ENCODE measurements at regions not wholly inside any gene's neighbourhood (a gene's known extent, or its start where the extent isn't known, plus 50 kb on each side); places are given as distances from the start of the nearest gene placed in this dataset.
"Not testable (repeated sequence)": the region's sequence is repeated elsewhere in the genome, so short reads cannot be mapped to it uniquely, and the experiment has no call there.

DNA sequence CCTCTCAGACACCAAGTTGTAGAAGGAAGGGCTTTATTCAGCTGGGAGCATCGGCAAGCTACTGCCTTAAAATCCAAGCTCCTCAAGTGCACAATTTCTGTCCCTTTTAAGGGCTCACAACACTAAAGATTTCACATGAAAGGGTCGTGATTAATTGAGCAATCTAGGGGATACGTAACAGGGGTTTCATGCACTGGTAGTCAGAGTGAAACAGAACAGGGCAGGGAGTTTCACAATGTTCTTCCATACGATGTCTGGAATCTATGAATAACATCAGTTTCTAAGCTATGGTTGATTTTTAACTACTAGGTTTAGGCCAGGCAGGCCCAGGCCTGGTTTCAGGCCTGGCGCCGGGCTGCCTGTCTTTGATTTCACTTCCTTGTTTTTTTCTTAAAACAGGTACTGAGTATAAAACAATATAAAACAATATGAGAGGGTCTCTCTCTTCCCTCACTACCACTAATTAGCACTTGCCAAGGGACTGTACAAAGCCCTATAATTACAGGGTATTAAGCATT, 315.4 kb downstream of the NAF1 start:
- not testable (repeated sequence) for H3K4me1 ChIP-seq (ENCODE audit: insufficient read depth); H3K36me3 ChIP-seq (ENCODE audit: insufficient read depth); H3K4me3 ChIP-seq (ENCODE audit: low read depth, low read length); H3K27ac ChIP-seq (ENCODE audit: low read depth); DNase-seq (ENCODE audit: extremely low spot score)
- WGBS: 83% methylated on average over 6 of the region's 6 CpGs

- no peaks in the 10 kb centered on the region for H3K4me1 ChIP-seq (ENCODE audit: insufficient read depth)
- no peak overlapping the region for H3K4me3 ChIP-seq (ENCODE audit: low read depth, low read length)
- no peak overlapping the region for H3K27ac ChIP-seq (ENCODE audit: low read depth)
- no peaks in the 10 kb centered on the region for H3K36me3 ChIP-seq (ENCODE audit: insufficient read depth)
- no peak for DNase-seq (ENCODE audit: extremely low spot score)
Observed at GRCh38 chr4:162849937-162850336, 316.8 kb downstream of the NAF1 start.

DNA sequence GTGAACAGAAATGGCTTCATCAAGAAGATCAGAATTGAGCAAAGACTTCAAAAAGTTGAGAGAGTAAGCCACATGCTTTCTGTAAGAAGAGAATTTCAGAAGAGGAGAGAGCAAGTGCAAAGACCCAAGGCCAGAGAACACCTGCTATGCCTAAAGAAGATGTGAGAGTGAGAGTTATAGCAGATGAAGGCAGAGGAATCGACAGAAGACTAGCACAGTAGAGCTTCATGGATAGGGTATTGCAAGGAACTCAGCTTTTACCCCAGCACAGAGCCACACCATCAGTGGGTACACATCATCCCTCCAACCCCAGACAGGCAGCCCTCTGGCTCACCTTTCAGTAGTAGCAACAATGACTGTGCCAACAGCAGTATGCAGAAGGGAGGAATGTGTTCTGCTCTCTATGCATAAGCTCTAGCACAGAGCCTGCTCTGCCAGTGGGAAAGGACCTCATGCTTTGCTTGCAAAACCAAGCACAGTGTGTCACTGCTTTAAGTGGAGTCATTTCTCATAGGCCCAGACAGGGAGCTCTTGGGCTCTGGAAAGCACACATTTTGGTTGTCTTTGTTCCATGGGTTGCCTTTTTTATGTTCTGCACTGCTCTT, 318.6 kb downstream of the NAF1 start:
- no peak overlapping the region for H3K4me3 ChIP-seq (ENCODE audit: low read depth, low read length)
- H3K27ac ChIP-seq (ENCODE audit: low read depth): no peak overlapping the region
- H3K36me3 ChIP-seq (ENCODE audit: insufficient read depth): no peaks in the 10 kb centered on the region
- DNase-seq (ENCODE audit: extremely low spot score): no peak
- H3K4me1 ChIP-seq (ENCODE audit: insufficient read depth): no peaks in the 10 kb centered on the region
- 79% methylated on average over 1 of the region's 1 CpG for WGBS

DNA sequence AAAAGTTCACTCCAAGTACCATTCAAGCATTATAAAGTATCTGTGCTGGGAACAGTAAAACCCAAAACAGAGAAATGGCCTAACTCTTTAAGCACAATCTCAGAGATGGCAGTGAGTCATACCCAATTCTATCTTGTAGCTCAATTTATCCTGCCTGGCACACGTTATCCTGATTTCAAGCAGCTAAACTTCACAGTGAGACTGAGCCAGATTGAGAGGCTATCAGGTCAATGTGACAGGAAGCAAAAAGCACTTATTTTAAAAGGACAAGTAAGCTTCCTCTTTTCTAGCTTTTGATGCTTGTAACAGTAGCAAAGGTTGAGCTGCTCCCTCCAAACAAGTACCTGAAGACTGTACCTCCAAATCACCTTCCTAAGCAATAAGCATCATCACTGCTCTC, 324.9 kb downstream of the NAF1 start:
- H3K4me3 ChIP-seq (ENCODE audit: low read depth, low read length): no peak overlapping the region
- 19% methylated on average over 1 of the region's 1 CpG for WGBS
- no peak for DNase-seq (ENCODE audit: extremely low spot score)
- H3K4me1 ChIP-seq (ENCODE audit: insufficient read depth): no peaks in the 10 kb centered on the region
- no peak overlapping the region for H3K27ac ChIP-seq (ENCODE audit: low read depth)
- no peaks in the 10 kb centered on the region for H3K36me3 ChIP-seq (ENCODE audit: insufficient read depth)

- WGBS: 75% methylated on average over 4 of the region's 4 CpGs
Observed at GRCh38 chr4:162839814-162840213, 326.9 kb downstream of the NAF1 start.

GRCh38 chr4:162838671-162839070, 328.0 kb downstream of the NAF1 start:
- Histone ChIP-seq H3K4me3 (ENCODE audit: low read depth, low read length) (no peak overlapping the region), H3K27ac (ENCODE audit: low read depth) (no peak overlapping the region), H3K4me1 (ENCODE audit: insufficient read depth) (no peaks in the 10 kb centered on the region), H3K36me3 (ENCODE audit: insufficient read depth) (no peaks in the 10 kb centered on the region)
- 93% methylated on average over 1 of the region's 1 CpG for WGBS
- DNase-seq (ENCODE audit: extremely low spot score): no peak

More at GRCh38 chr4:162839814-162840213, 326.9 kb downstream of the NAF1 start:
- no peak overlapping the region for H3K27ac ChIP-seq (ENCODE audit: low read depth)
- no peaks in the 10 kb centered on the region for H3K36me3 ChIP-seq (ENCODE audit: insufficient read depth)
- DNase-seq (ENCODE audit: extremely low spot score): no peak
- H3K4me1 ChIP-seq (ENCODE audit: insufficient read depth): no peaks in the 10 kb centered on the region
- no peak overlapping the region for H3K4me3 ChIP-seq (ENCODE audit: low read depth, low read length)

GRCh38 chr4:162837679-162838078, 329.0 kb downstream of the NAF1 start:
- DNase-seq (ENCODE audit: extremely low spot score): no peak
- Histone ChIP-seq H3K4me3 (ENCODE audit: low read depth, low read length) (no peak overlapping the region), H3K27ac (ENCODE audit: low read depth) (no peak overlapping the region), H3K36me3 (ENCODE audit: insufficient read depth) (no peaks in the 10 kb centered on the region), H3K4me1 (ENCODE audit: insufficient read depth) (no peaks in the 10 kb centered on the region)
- 71% methylated on average over 1 of the region's 1 CpG for WGBS

GRCh38 chr4:162837241-162837640, 329.4 kb downstream of the NAF1 start:
- no peak overlapping the region for H3K27ac ChIP-seq (ENCODE audit: low read depth)
- WGBS: 56% methylated on average over 1 of the region's 1 CpG

DNA sequence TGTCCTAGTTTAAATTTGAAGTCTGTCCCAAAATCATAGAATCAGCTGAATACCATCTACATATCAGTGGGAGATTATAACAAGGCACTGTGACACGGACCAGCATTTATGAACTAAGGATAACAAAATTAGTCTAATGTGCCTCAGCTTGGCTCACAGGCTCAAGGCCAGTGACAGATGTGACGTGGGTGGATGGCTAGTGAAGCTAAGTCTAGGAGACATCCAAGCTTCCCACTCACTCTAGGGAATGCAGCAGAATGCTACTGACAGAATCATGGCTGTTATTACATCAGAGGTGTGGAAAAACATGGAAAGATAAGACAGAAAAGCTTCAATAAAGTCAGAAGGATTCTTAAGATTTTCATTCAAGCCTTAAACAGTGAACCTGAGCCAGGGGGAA, 329.9 kb downstream of the NAF1 start:
- H3K27ac ChIP-seq (ENCODE audit: low read depth): no peak overlapping the region
- no peaks in the 10 kb centered on the region for H3K4me1 ChIP-seq (ENCODE audit: insufficient read depth)
- no peak for DNase-seq (ENCODE audit: extremely low spot score)
- no peaks in the 10 kb centered on the region for H3K36me3 ChIP-seq (ENCODE audit: insufficient read depth)
- no peak overlapping the region for H3K4me3 ChIP-seq (ENCODE audit: low read depth, low read length)
- WGBS: 67% methylated on average over 2 of the region's 2 CpGs

More at GRCh38 chr4:162837241-162837640, 329.4 kb downstream of the NAF1 start:
- DNase-seq (ENCODE audit: extremely low spot score): no peak
- no peak overlapping the region for H3K4me3 ChIP-seq (ENCODE audit: low read depth, low read length)
- H3K4me1 ChIP-seq (ENCODE audit: insufficient read depth): no peaks in the 10 kb centered on the region
- H3K36me3 ChIP-seq (ENCODE audit: insufficient read depth): no peaks in the 10 kb centered on the region

- not testable (repeated sequence) for H3K36me3 ChIP-seq (ENCODE audit: insufficient read depth); H3K4me3 ChIP-seq (ENCODE audit: low read depth, low read length)
Observed at GRCh38 chr4:162836258-162836657, 330.4 kb downstream of the NAF1 start.

DNA sequence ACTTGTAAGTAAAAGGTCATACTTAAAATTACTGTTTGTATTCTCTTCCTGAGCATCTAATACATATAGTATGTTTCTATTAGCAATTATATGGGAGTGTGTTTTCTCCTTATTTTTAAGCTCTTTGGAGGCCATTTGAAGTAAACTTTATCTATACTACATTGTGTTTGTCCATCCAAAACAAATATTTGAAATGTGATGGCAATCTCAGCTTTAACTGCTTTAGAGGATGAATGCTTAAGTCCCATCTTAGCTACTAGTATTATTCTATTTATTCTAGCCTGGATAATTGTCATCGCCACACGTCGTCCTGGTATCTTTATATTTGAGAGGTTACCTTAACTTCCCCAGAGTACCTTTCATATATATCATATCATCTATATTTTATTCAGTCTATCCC, 335.8 kb downstream of the NAF1 start:
- H3K36me3 ChIP-seq (ENCODE audit: insufficient read depth): no peaks in the 10 kb centered on the region
- 85% methylated on average over 3 of the region's 3 CpGs for WGBS
- H3K4me3 ChIP-seq (ENCODE audit: low read depth, low read length): no peak overlapping the region
- H3K27ac ChIP-seq (ENCODE audit: low read depth): no peak overlapping the region
- H3K4me1 ChIP-seq (ENCODE audit: insufficient read depth): no peaks in the 10 kb centered on the region
- no peak for DNase-seq (ENCODE audit: extremely low spot score)

More at GRCh38 chr4:162836258-162836657, 330.4 kb downstream of the NAF1 start:
- not testable (repeated sequence) for DNase-seq (ENCODE audit: extremely low spot score); H3K27ac ChIP-seq (ENCODE audit: low read depth); H3K4me1 ChIP-seq (ENCODE audit: insufficient read depth)
- 86% methylated on average over 6 of the region's 6 CpGs for WGBS

DNA sequence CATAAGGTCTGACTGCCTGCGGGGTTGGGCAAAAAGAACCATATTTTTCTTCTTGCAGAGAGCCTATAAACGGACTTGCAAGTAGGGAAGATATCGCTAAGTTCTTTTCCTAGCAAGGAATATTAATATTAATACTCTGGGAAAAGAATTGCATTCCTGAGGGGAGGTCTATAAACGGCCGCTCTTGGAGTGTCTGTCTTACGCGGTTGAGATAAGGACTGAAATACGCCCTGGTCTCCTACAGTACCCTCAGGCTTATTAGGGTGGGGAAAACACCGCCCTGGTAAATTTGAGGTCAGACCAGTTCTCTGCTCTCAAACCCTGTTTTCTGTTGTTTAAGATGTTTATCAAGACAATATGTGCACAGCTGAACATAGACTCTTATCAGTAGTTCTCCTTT, 349.3 kb downstream of the NAF1 start:
- H3K27ac ChIP-seq (ENCODE audit: low read depth); H3K4me1 ChIP-seq (ENCODE audit: insufficient read depth); DNase-seq (ENCODE audit: extremely low spot score); H3K4me3 ChIP-seq (ENCODE audit: low read depth, low read length); H3K36me3 ChIP-seq (ENCODE audit: insufficient read depth): not testable (repeated sequence)
- WGBS: 89% methylated on average over 9 of the region's 9 CpGs

GRCh38 chr4:162804351-162804924, 362.3 kb downstream of the NAF1 start:
- Histone ChIP-seq H3K4me1 (ENCODE audit: insufficient read depth) (no peaks in the 10 kb centered on the region), H3K4me3 (ENCODE audit: low read depth, low read length) (no peak overlapping the region), H3K27ac (ENCODE audit: low read depth) (no peak overlapping the region), H3K36me3 (ENCODE audit: insufficient read depth) (no peaks in the 10 kb centered on the region)
- 72% methylated on average over 4 of the region's 4 CpGs for WGBS
- DNase-seq (ENCODE audit: extremely low spot score): no peak

- no peaks in the 10 kb centered on the region for H3K4me1 ChIP-seq (ENCODE audit: insufficient read depth)
Observed at GRCh38 chr4:162803378-162803777, 363.3 kb downstream of the NAF1 start.

More at GRCh38 chr4:162803378-162803777, 363.3 kb downstream of the NAF1 start:
- Histone ChIP-seq H3K36me3 (ENCODE audit: insufficient read depth) (no peaks in the 10 kb centered on the region), H3K4me3 (ENCODE audit: low read depth, low read length) (no peak overlapping the region), H3K27ac (ENCODE audit: low read depth) (no peak overlapping the region)
- DNase-seq (ENCODE audit: extremely low spot score): no peak

Measured in urinary bladder (tissue), 3 donors.